ENCODE measurements at regions not wholly inside any gene's neighbourhood (a gene's known extent, or its start where the extent isn't known, plus 50 kb on each side); places are given as distances from the start of the nearest gene placed in this dataset.

GRCh38 chr9:107816561-107817021 lies 327.0 kb upstream of the KLF4 start:
- Mint-ChIP-seq H3K4me1 (ENCODE audit: low read depth, unreplicated experiment) (no peaks in the 10 kb centered on the region), H3K36me3 (ENCODE audit: insufficient read depth, unreplicated experiment) (no peaks in the 10 kb centered on the region), H3K9me3 (ENCODE audit: low read depth, unreplicated experiment) (no peaks in the 10 kb centered on the region), H3K27ac (ENCODE audit: unreplicated experiment) (no peak overlapping the region), H3K4me3 (ENCODE audit: low read depth, unreplicated experiment) (no peak overlapping the region), H3K27me3 (ENCODE audit: unreplicated experiment) (no peaks in the 10 kb centered on the region)
- CTCF ChIA-PET: no interaction called here
- BruUV-seq (replicated peaks): no TSS peak
- intact Hi-C loops (cut with micrococcal nuclease; ENCODE audit: unreplicated experiment): no loop called here
- DNase-seq: no peak
- no peak for TF ChIP-seq CTCF (IDR thresholded peaks at IDR 0.05; ENCODE audit: unreplicated experiment)

GRCh38 chr9:107815782-107816560 lies 326.4 kb upstream of the KLF4 start:
- Mint-ChIP-seq H3K4me1 (ENCODE audit: low read depth, unreplicated experiment) (no peaks in the 10 kb centered on the region), H3K9me3 (ENCODE audit: low read depth, unreplicated experiment) (no peaks in the 10 kb centered on the region), H3K4me3 (ENCODE audit: low read depth, unreplicated experiment) (no peak overlapping the region), H3K36me3 (ENCODE audit: insufficient read depth, unreplicated experiment) (no peaks in the 10 kb centered on the region), H3K27ac (ENCODE audit: unreplicated experiment) (no peak overlapping the region), H3K27me3 (ENCODE audit: unreplicated experiment) (no peaks in the 10 kb centered on the region)
- no TSS peak for BruUV-seq (replicated peaks)
- no peak for TF ChIP-seq CTCF (IDR thresholded peaks at IDR 0.05; ENCODE audit: unreplicated experiment)
- CTCF ChIA-PET: no interaction called here
- intact Hi-C loops (cut with micrococcal nuclease; ENCODE audit: unreplicated experiment): no loop called here
- no peak for DNase-seq

GRCh38 chr9:107813287-107813686 lies 323.7 kb upstream of the KLF4 start:
- no peak overlapping the region for H3K27ac Mint-ChIP-seq (ENCODE audit: unreplicated experiment)

GRCh38 chr9:107810461-107810961 lies 320.9 kb upstream of the KLF4 start:
- CTCF ChIA-PET: no interaction called here
- DNase-seq: no peak
- H3K27me3 Mint-ChIP-seq (ENCODE audit: unreplicated experiment): no peaks in the 10 kb centered on the region
- intact Hi-C loops (cut with micrococcal nuclease; ENCODE audit: unreplicated experiment): no loop called here
- H3K4me3 Mint-ChIP-seq (ENCODE audit: low read depth, unreplicated experiment): no peak overlapping the region
- peaks cover 12% of the 10 kb centered on the region for H3K4me1 Mint-ChIP-seq (ENCODE audit: low read depth, unreplicated experiment)
- H3K36me3 Mint-ChIP-seq (ENCODE audit: insufficient read depth, unreplicated experiment): no peaks in the 10 kb centered on the region
- H3K27ac Mint-ChIP-seq (ENCODE audit: unreplicated experiment): no peak overlapping the region
- peaks cover 3% of the 10 kb centered on the region for H3K9me3 Mint-ChIP-seq (ENCODE audit: low read depth, unreplicated experiment)
- BruUV-seq (replicated peaks): no TSS peak
- TF ChIP-seq CTCF (IDR thresholded peaks at IDR 0.05; ENCODE audit: unreplicated experiment): no peak

More at GRCh38 chr9:107813287-107813686, 323.7 kb upstream of the KLF4 start:
- intact Hi-C loops (cut with micrococcal nuclease; ENCODE audit: unreplicated experiment): no loop called here
- no peaks in the 10 kb centered on the region for H3K36me3 Mint-ChIP-seq (ENCODE audit: insufficient read depth, unreplicated experiment)
- no peak for DNase-seq
- peaks cover 3% of the 10 kb centered on the region for H3K9me3 Mint-ChIP-seq (ENCODE audit: low read depth, unreplicated experiment)
- no peak for TF ChIP-seq CTCF (IDR thresholded peaks at IDR 0.05; ENCODE audit: unreplicated experiment)
- H3K4me3 Mint-ChIP-seq (ENCODE audit: low read depth, unreplicated experiment): no peak overlapping the region
- H3K27me3 Mint-ChIP-seq (ENCODE audit: unreplicated experiment): no peaks in the 10 kb centered on the region
- BruUV-seq (replicated peaks): no TSS peak
- peaks cover 12% of the 10 kb centered on the region for H3K4me1 Mint-ChIP-seq (ENCODE audit: low read depth, unreplicated experiment)
- CTCF ChIA-PET: interaction anchor here (0.5 kb wide), 1 partner anchor 367 kb away, joined by 8 read pairs; no protein-coding TSS in a partner anchor
